ENCODE measurements at regions not wholly inside any gene's neighbourhood (a gene's known extent, or its start where the extent isn't known, plus 50 kb on each side); places are given as distances from the start of the nearest gene placed in this dataset.

DNA sequence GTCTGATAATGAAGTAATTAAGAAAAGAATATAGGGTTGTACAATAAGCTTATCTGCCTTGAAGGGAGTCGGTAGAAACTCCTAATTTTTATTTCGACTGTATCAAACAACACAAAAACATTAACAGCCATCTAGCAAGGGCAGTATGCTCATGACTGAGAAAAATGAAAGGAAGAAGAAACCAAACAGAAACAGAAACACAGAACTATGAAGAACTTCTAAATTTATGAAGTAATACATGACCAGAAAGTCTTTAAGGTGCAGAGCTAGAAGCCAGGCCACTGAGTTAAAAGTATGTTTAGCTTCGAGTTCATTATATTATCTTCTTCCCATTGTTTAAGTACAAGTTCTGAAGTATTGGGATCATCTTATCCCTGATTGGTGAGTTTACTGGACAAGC lies 367.3 kb upstream of the C9orf72 start:
- no peaks in the 10 kb centered on the region for H3K4me1 ChIP-seq (ENCODE audit: insufficient read depth, low read length, severe bottlenecking)
- H3K4me3 ChIP-seq (ENCODE audit: low read depth, low read length, poor library complexity, severe bottlenecking): no peak overlapping the region
- no peaks in the 10 kb centered on the region for H3K9me3 ChIP-seq (ENCODE audit: low read length)
- no peak for TF ChIP-seq EZH2 (IDR thresholded peaks at IDR 0.05; ENCODE audit: borderline replicate concordance, low read length)
- TF ChIP-seq, protein P1, sequence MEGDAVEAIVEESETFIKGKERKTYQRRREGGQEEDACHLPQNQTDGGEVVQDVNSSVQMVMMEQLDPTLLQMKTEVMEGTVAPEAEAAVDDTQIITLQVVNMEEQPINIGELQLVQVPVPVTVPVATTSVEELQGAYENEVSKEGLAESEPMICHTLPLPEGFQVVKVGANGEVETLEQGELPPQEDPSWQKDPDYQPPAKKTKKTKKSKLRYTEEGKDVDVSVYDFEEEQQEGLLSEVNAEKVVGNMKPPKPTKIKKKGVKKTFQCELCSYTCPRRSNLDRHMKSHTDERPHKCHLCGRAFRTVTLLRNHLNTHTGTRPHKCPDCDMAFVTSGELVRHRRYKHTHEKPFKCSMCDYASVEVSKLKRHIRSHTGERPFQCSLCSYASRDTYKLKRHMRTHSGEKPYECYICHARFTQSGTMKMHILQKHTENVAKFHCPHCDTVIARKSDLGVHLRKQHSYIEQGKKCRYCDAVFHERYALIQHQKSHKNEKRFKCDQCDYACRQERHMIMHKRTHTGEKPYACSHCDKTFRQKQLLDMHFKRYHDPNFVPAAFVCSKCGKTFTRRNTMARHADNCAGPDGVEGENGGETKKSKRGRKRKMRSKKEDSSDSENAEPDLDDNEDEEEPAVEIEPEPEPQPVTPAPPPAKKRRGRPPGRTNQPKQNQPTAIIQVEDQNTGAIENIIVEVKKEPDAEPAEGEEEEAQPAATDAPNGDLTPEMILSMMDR (IDR thresholded peaks at IDR 0.05; ENCODE audit: low read length): no peak
- no peaks in the 10 kb centered on the region for H3F3A ChIP-seq (ENCODE audit: insufficient read depth, low read length)
- H3K4me2 ChIP-seq (ENCODE audit: low read length): no peak overlapping the region
- no peak overlapping the region for H2AFZ ChIP-seq (ENCODE audit: low read length)
- H4K20me1 ChIP-seq (ENCODE audit: insufficient read depth, low read length): no peaks in the 10 kb centered on the region
- H3K9ac ChIP-seq (ENCODE audit: low read length): no peak overlapping the region
- no peak overlapping the region for H3K27ac ChIP-seq (ENCODE audit: low read depth, low read length, poor library complexity, severe bottlenecking)
- no peaks in the 10 kb centered on the region for H3K9me2 ChIP-seq (ENCODE audit: low read depth, low read length)
- H3K27me3 ChIP-seq (ENCODE audit: insufficient read depth, low read length): no peaks in the 10 kb centered on the region
- no peaks in the 10 kb centered on the region for H3K79me2 ChIP-seq (ENCODE audit: insufficient read depth, low read length)
- no peaks in the 10 kb centered on the region for H3K36me3 ChIP-seq (ENCODE audit: insufficient read depth, low read length)

DNA sequence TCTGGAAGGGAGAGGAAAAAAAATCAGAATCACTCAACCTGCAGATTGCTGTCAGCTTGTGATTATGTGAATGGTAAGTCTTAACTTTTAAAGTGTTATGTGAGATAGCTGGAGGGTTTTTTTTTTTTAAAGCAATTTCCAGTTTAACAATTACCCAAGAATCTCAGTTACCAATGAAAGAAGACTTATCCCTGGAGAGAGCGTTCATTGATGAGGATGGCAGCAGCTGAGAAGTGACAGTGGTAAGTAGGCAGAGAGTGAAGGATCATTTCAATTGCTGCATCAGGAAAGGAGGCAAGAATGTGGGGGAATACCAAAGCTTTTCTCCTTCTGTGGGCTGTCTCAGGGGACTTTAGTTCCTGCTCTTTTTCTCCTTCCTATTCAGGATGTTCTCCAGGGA lies 370.2 kb upstream of the C9orf72 start:
- H3K4me2 ChIP-seq (ENCODE audit: low read length): no peak overlapping the region
- no peak overlapping the region for H3K9ac ChIP-seq (ENCODE audit: low read length)
- H3K9me3 ChIP-seq (ENCODE audit: low read length): no peaks in the 10 kb centered on the region
- H3K27ac ChIP-seq (ENCODE audit: low read depth, low read length, poor library complexity, severe bottlenecking): no peak overlapping the region
- no peaks in the 10 kb centered on the region for H3K9me2 ChIP-seq (ENCODE audit: low read depth, low read length)
- no peaks in the 10 kb centered on the region for H3F3A ChIP-seq (ENCODE audit: insufficient read depth, low read length)
- no peak overlapping the region for H3K4me3 ChIP-seq (ENCODE audit: low read depth, low read length, poor library complexity, severe bottlenecking)
- TF ChIP-seq, protein P1 (IDR thresholded peaks at IDR 0.05; ENCODE audit: low read length): no peak
- TF ChIP-seq EZH2 (IDR thresholded peaks at IDR 0.05; ENCODE audit: borderline replicate concordance, low read length): no peak
- H4K20me1 ChIP-seq (ENCODE audit: insufficient read depth, low read length): no peaks in the 10 kb centered on the region
- H2AFZ ChIP-seq (ENCODE audit: low read length): no peak overlapping the region
- no peaks in the 10 kb centered on the region for H3K79me2 ChIP-seq (ENCODE audit: insufficient read depth, low read length)
- H3K36me3 ChIP-seq (ENCODE audit: insufficient read depth, low read length): no peaks in the 10 kb centered on the region
- H3K27me3 ChIP-seq (ENCODE audit: insufficient read depth, low read length): no peaks in the 10 kb centered on the region
- no peaks in the 10 kb centered on the region for H3K4me1 ChIP-seq (ENCODE audit: insufficient read depth, low read length, severe bottlenecking)

DNA sequence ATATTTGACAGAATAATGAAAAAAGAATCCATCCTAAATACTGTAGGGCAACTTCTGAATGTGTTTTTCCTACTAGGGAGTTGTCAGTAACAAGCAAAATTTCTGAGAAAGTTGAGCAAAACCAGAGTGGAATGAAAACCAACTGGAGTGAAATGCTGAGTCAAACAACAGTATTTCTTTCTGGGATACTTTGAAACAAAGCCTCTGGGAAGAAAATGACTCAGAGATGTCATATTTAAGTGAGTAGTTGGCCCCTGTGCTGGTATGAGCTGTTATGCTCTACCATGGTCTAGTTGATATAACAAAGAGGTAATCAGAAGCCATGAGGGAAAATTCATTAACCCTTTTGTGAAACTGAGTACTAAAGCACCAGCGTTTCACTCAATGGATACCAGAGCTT lies 372.1 kb upstream of the C9orf72 start:
- no peak overlapping the region for H2AFZ ChIP-seq (ENCODE audit: low read length)

More for the DNA sequence above, 372.1 kb upstream of the C9orf72 start:
- no peaks in the 10 kb centered on the region for H4K20me1 ChIP-seq (ENCODE audit: insufficient read depth, low read length)
- H3K27ac ChIP-seq (ENCODE audit: low read depth, low read length, poor library complexity, severe bottlenecking): no peak overlapping the region
- no peaks in the 10 kb centered on the region for H3K4me1 ChIP-seq (ENCODE audit: insufficient read depth, low read length, severe bottlenecking)
- H3K4me2 ChIP-seq (ENCODE audit: low read length): no peak overlapping the region
- H3K79me2 ChIP-seq (ENCODE audit: insufficient read depth, low read length): no peaks in the 10 kb centered on the region
- no peaks in the 10 kb centered on the region for H3K9me3 ChIP-seq (ENCODE audit: low read length)
- H3K9ac ChIP-seq (ENCODE audit: low read length): no peak overlapping the region
- no peak for TF ChIP-seq EZH2 (IDR thresholded peaks at IDR 0.05; ENCODE audit: borderline replicate concordance, low read length)
- TF ChIP-seq, protein P1 (IDR thresholded peaks at IDR 0.05; ENCODE audit: low read length): no peak
- no peaks in the 10 kb centered on the region for H3K9me2 ChIP-seq (ENCODE audit: low read depth, low read length)
- H3K4me3 ChIP-seq (ENCODE audit: low read depth, low read length, poor library complexity, severe bottlenecking): no peak overlapping the region
- no peaks in the 10 kb centered on the region for H3K36me3 ChIP-seq (ENCODE audit: insufficient read depth, low read length)
- no peaks in the 10 kb centered on the region for H3K27me3 ChIP-seq (ENCODE audit: insufficient read depth, low read length)
- H3F3A ChIP-seq (ENCODE audit: insufficient read depth, low read length): no peaks in the 10 kb centered on the region
